A673 (cell line): ENCODE measurements at regions not wholly inside any gene's neighbourhood (a gene's known extent, or its start where the extent isn't known, plus 50 kb on each side); places are given as distances from the start of the nearest gene placed in this dataset.

Source experiments
- BruUV-seq: library from RNA; stranded (reverse); fragments of 400-500 nt; replicated peaks from 2 replicates; lab custom pipeline; 2021; lab: Mats Ljungman, UMichigan
- CTCF ChIA-PET: fragments of 300-600 bp; sonication (Branson Sonifier 250); formaldehyde crosslinking; loops from one replicate; lab custom pipeline; 2022; ENCODE audit warnings: antibody characterized with exemption; lab: Charles Lee
- POLR2A ChIA-PET: fragments of 300-600 bp; sonication (Branson Sonifier 250); formaldehyde crosslinking; loops from one replicate; lab custom pipeline; 2022; ENCODE audit warnings: antibody characterized with exemption; ENCODE audit not compliant: low non-redundant PET; lab: Charles Lee
- DNase-seq: peaks from one replicate; pipeline ENCODE4 v3.0.0-alpha.2; 2015; ENCODE audit warnings: low spot score
- H3K27ac ChIP-seq: fragments of 200-600 bp; sonication (generic); 2 replicates; pipeline ENCODE4 v1.5.1; 2016; ENCODE audit warnings: mixed run types, low read depth, mild to moderate bottlenecking, mixed read lengths, antibody characterized with exemption, low read length; ENCODE audit not compliant: poor library complexity, severe bottlenecking
- H3K27me3 ChIP-seq: fragments of 200-600 bp; sonication (generic); replicated peaks from 2 replicates; pipeline ENCODE4 v1.6.1; 2017; ENCODE audit warnings: mixed run types, low read depth, mild to moderate bottlenecking, mixed read lengths, antibody characterized with exemption, low read length; ENCODE audit not compliant: insufficient read depth, poor library complexity
- H3K36me3 ChIP-seq: fragments of 200-600 bp; sonication (generic); 2 replicates; pipeline ENCODE4 v1.6.1; 2016; ENCODE audit warnings: mixed run types, mild to moderate bottlenecking, mixed read lengths, antibody characterized with exemption, low read length; ENCODE audit not compliant: insufficient read depth, poor library complexity, severe bottlenecking
- H3K4me1 ChIP-seq: fragments of 200-600 bp; sonication (generic); 2 replicates; pipeline ENCODE4 v1.6.1; 2017; ENCODE audit warnings: mixed run types, mild to moderate bottlenecking, mixed read lengths, antibody characterized with exemption, low read length; ENCODE audit not compliant: insufficient read depth, poor library complexity, severe bottlenecking
- H3K4me3 ChIP-seq: fragments of 200-600 bp; sonication (generic); 2 replicates; pipeline ENCODE4 v1.5.1; 2016; ENCODE audit warnings: low read depth, mixed run types, mild to moderate bottlenecking, mixed read lengths, low read length; ENCODE audit not compliant: poor library complexity, severe bottlenecking
- H3K9me3 ChIP-seq: fragments of 200-600 bp; sonication (generic); 2 replicates; pipeline ENCODE4 v1.6.1; 2016; ENCODE audit warnings: mixed run types, low read depth, mild to moderate bottlenecking, mixed read lengths, antibody characterized with exemption, low read length; ENCODE audit not compliant: poor library complexity, severe bottlenecking
- EZH2 ChIP-seq: fragments of 200-600 bp; sonication (generic); IDR thresholded peaks from 2 replicates; pipeline ENCODE4 v1.6.1; 2017; ENCODE audit warnings: borderline replicate concordance, low read depth, mild to moderate bottlenecking, mixed read lengths, antibody characterized with exemption, low read length; ENCODE audit not compliant: poor library complexity, severe bottlenecking
- intact Hi-C: fragments of 100-400 bp; cut with micrococcal nuclease; formaldehyde crosslinking; loops from one replicate; pipeline ENCODE4 v1.10.0; 2022; ENCODE audit not compliant: unreplicated experiment
- TF ChIP-seq, protein P1 (sequence below): fragments of 300-800, 200-600 bp; sonication (generic); conservative IDR thresholded peaks from 2 replicates; pipeline ENCODE4 v1.5.1; 2017; ENCODE audit warnings: low read depth, mild to moderate bottlenecking, antibody characterized with exemption, low read length, moderate library complexity, mixed read lengths

DNA sequence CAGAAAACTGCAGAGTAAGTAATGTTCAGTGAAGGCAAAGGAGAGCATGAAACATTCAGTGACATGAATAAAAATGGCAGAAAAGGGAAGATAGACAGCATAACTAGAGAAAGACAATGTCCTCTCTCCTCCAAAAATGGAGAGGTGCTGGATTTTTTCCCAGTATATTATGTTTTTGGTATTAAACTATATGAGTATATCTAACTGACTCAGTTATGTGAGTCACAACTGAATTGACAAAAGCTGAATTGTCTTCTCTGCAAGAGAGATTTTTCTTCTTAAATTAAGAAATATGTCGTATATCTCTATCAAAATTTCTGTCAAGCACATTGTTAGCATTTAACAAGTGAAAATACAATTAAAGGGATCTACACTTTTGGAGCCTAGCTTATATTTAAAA, 375.1 kb downstream of the CHSY3 start:
- intact Hi-C loops, result no loop called here
- H3K4me3 ChIP-seq, result no peak overlapping the region
- H3K9me3 ChIP-seq, result no peaks in the 10 kb centered on the region
- H3K36me3 ChIP-seq, result no peaks in the 10 kb centered on the region
- BruUV-seq, result no TSS peak
- no peak overlapping the region for H3K27ac ChIP-seq
- POLR2A ChIA-PET, result no interaction called here
- CTCF ChIA-PET, result no interaction called here
- TF ChIP-seq, protein P1, sequence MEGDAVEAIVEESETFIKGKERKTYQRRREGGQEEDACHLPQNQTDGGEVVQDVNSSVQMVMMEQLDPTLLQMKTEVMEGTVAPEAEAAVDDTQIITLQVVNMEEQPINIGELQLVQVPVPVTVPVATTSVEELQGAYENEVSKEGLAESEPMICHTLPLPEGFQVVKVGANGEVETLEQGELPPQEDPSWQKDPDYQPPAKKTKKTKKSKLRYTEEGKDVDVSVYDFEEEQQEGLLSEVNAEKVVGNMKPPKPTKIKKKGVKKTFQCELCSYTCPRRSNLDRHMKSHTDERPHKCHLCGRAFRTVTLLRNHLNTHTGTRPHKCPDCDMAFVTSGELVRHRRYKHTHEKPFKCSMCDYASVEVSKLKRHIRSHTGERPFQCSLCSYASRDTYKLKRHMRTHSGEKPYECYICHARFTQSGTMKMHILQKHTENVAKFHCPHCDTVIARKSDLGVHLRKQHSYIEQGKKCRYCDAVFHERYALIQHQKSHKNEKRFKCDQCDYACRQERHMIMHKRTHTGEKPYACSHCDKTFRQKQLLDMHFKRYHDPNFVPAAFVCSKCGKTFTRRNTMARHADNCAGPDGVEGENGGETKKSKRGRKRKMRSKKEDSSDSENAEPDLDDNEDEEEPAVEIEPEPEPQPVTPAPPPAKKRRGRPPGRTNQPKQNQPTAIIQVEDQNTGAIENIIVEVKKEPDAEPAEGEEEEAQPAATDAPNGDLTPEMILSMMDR, result no peak
- TF ChIP-seq EZH2, result no peak
- H3K4me1 ChIP-seq, result no peaks in the 10 kb centered on the region
- DNase-seq, result no peak
- no peaks in the 10 kb centered on the region for H3K27me3 ChIP-seq

DNA sequence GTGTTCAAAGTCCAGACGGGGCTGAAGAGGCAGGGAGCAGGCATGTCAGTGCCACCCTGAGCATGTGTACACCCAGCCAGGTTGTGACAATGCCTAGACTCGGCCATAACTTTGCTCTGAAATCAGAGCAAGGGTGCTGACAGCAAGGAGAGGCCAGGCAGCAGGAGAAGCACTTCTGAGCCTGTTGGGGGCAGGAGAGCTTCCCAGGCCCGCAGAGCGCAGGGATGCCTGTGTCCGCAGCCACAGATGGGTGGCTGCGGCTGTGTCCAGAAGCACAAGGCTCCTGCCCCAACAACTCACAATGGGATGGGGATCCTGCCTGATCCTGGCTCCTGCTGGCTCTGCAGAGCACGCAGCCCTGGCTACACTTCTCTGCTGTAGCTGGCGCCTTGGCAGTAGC, 373.9 kb downstream of the CHSY3 start:
- no peaks in the 10 kb centered on the region for H3K4me1 ChIP-seq
- no peak overlapping the region for H3K4me3 ChIP-seq
- BruUV-seq, result no TSS peak
- intact Hi-C loops, result no loop called here
- no peaks in the 10 kb centered on the region for H3K27me3 ChIP-seq
- no peak overlapping the region for H3K27ac ChIP-seq
- CTCF ChIA-PET, result no interaction called here
- no peaks in the 10 kb centered on the region for H3K9me3 ChIP-seq
- POLR2A ChIA-PET, result no interaction called here
- no peak for DNase-seq
- TF ChIP-seq, protein P1, result no peak
- TF ChIP-seq EZH2, result no peak
- no peaks in the 10 kb centered on the region for H3K36me3 ChIP-seq

DNA sequence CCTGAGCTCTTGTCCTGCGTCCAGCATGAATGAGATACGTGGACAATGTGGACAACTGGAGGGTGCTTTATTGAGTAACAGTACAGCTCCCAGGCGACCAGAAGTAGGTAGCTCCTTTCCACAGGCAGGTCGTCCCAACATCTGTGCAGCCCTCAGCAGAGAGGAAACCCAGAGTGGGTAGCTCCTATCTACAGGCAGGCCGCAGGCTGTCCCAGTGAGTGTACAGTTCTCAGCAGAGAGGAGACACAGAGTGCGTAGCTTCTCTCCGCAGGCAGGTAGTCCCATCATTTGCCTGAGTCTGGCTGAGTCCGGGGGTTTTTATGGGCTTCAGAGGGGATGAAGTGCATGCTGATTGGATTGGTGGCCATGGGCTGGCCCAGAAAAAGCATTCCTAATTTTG, 373.3 kb downstream of the CHSY3 start:
- H3K4me3 ChIP-seq, result no peak overlapping the region
- intact Hi-C loops, result no loop called here
- CTCF ChIA-PET, result no interaction called here
- POLR2A ChIA-PET, result no interaction called here
- H3K36me3 ChIP-seq, result no peaks in the 10 kb centered on the region
- TF ChIP-seq EZH2, result no peak
- TF ChIP-seq, protein P1, result no peak
- no peaks in the 10 kb centered on the region for H3K9me3 ChIP-seq
- DNase-seq, result no peak
- H3K27me3 ChIP-seq, result no peaks in the 10 kb centered on the region
- no peaks in the 10 kb centered on the region for H3K4me1 ChIP-seq
- BruUV-seq, result no TSS peak
- H3K27ac ChIP-seq, result no peak overlapping the region
